ENCODE measurements at regions not wholly inside any gene's neighbourhood (a gene's known extent, or its start where the extent isn't known, plus 50 kb on each side); places are given as distances from the start of the nearest gene placed in this dataset.

DNA sequence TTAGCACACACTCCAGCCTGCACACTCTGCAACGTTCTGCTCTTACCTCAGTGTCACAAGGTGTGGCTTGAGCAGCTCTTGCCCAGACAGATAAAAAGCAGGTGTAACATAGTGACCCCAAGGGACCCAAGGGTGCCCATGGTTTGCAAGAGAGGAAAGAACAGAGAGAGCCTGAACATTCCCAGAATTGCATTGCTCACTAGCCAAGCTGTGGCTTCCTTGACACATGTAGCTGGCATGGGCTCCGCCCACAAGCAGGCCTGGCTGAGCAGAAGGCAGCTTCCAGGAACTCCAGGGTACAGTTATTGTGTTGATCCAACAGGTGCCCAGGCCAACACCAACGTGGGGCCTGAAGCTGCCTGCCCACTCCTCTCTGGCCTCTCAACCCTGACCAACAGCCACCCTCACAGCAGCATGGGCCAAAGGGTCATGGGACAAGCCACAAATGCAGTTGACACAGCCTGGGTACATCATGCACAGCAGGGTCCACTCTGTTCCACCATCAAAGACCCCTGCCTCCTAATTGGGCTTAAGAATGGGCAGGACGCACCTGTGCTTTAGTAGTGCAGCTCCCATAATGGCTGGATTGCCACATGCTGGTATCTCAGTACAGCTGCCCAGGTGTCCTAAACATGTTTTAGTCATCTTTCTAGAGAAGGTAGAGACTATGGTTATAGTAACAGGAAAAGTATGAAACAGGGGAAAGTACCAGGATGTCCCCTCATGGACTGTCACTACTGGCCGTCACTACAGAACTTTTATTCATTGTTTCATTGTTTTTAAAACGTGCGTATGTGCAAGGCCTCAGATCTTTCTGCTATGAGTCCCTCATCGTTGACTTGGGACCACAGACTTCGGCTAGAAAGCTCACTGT, 73.7 kb upstream of the ACSL1 start:
- Histone ChIP-seq H2AFZ (ENCODE audit: low read depth, low read length) (no peak overlapping the region), H3K4me2 (ENCODE audit: low read length) (peak overlapping the region; percentile 49), H4K20me1 (ENCODE audit: insufficient read depth, low read length) (no peaks in the 10 kb centered on the region), H3K4me1 (ENCODE audit: low read length) (peaks cover 50% of the 10 kb centered on the region), H3K27ac (ENCODE audit: low read length) (peak overlapping the region; percentile 30; the same call in 1 of the 2 replicates), H3K79me2 (ENCODE audit: low read length) (no peaks in the 10 kb centered on the region), H3K36me3 (replicated peaks; ENCODE audit: low read depth, low read length) (no peaks in the 10 kb centered on the region), H3K9ac (ENCODE audit: low read length) (no peak overlapping the region), H3K9me3 (ENCODE audit: insufficient read depth, low read length) (no peaks in the 10 kb centered on the region), H3K27me3 (ENCODE audit: low read depth, low read length) (no peaks in the 10 kb centered on the region), H3K4me3 (ENCODE audit: low read length) (peak overlapping the region; percentile 24; the same call in 1 of the 2 replicates)
- TF ChIP-seq, protein P1, sequence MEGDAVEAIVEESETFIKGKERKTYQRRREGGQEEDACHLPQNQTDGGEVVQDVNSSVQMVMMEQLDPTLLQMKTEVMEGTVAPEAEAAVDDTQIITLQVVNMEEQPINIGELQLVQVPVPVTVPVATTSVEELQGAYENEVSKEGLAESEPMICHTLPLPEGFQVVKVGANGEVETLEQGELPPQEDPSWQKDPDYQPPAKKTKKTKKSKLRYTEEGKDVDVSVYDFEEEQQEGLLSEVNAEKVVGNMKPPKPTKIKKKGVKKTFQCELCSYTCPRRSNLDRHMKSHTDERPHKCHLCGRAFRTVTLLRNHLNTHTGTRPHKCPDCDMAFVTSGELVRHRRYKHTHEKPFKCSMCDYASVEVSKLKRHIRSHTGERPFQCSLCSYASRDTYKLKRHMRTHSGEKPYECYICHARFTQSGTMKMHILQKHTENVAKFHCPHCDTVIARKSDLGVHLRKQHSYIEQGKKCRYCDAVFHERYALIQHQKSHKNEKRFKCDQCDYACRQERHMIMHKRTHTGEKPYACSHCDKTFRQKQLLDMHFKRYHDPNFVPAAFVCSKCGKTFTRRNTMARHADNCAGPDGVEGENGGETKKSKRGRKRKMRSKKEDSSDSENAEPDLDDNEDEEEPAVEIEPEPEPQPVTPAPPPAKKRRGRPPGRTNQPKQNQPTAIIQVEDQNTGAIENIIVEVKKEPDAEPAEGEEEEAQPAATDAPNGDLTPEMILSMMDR (IDR thresholded peaks at IDR 0.05; ENCODE audit: low read depth, low read length) = no peak
- TF ChIP-seq EZH2phosphoT487 (IDR thresholded peaks at IDR 0.05; ENCODE audit: low read depth) = no peak

DNA sequence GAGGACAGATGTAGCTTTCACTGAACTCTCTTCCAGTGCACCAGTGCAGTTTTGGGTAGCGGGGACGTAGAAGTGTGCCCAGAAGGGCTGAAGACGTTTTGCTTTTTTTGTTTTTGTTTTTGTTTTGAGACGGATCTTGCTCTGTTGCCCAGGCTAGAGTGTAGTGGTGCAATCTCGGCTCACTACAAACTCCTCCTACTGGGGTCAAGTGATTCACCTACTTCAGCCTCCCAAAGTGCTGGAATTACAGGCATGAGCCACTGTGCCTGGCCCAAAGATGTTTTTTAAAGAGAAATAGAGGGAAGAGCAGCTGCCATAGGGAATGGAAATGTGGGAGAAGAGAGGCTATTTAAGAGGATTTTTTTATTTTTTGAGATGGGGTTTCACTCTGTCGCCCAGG, 74.4 kb upstream of the ACSL1 start:
- no peaks in the 10 kb centered on the region for H4K20me1 ChIP-seq (ENCODE audit: insufficient read depth, low read length)
- no peak overlapping the region for H3K9ac ChIP-seq (ENCODE audit: low read length)
- H3K79me2 ChIP-seq (ENCODE audit: low read length) = no peaks in the 10 kb centered on the region
- peak overlapping the region; percentile 49; the same call in 1 of the 2 replicates for H3K4me2 ChIP-seq (ENCODE audit: low read length)
- no peak overlapping the region for H3K4me3 ChIP-seq (ENCODE audit: low read length)
- H3K27ac ChIP-seq (ENCODE audit: low read length) = no peak overlapping the region; the same call in 1 of the 2 replicates
- H2AFZ ChIP-seq (ENCODE audit: low read depth, low read length) = no peak overlapping the region
- peaks cover 45% of the 10 kb centered on the region for H3K4me1 ChIP-seq (ENCODE audit: low read length)
- H3K27me3 ChIP-seq (ENCODE audit: low read depth, low read length) = no peaks in the 10 kb centered on the region
- TF ChIP-seq, protein P1 (IDR thresholded peaks at IDR 0.05; ENCODE audit: low read depth, low read length) = no peak
- TF ChIP-seq EZH2phosphoT487 (IDR thresholded peaks at IDR 0.05; ENCODE audit: low read depth) = no peak
- H3K36me3 ChIP-seq (replicated peaks; ENCODE audit: low read depth, low read length) = no peaks in the 10 kb centered on the region
- no peaks in the 10 kb centered on the region for H3K9me3 ChIP-seq (ENCODE audit: insufficient read depth, low read length)

DNA sequence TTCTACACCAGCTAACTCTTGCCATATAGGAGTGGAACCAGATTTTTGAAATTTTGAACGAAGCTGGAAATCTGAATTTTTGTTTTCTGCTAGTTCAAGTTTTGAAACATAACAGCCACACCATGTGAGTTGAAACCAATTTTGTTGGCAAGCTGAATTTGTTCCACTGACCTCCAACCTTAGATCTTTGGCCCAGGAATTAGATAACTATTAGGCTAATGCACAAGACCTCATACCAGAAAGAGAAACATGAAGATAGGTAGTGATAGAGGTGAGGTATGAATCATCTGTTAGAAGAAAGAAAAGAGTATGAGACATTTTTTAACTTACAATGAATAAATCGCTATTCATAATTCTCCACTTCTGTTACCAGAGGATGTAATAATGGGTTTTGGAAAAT, 76.8 kb upstream of the ACSL1 start:
- Histone ChIP-seq H3K9ac (ENCODE audit: low read length) (no peak overlapping the region), H3K4me3 (ENCODE audit: low read length) (no peak overlapping the region), H3K79me2 (ENCODE audit: low read length) (no peaks in the 10 kb centered on the region), H3K27ac (ENCODE audit: low read length) (no peak overlapping the region), H2AFZ (ENCODE audit: low read depth, low read length) (no peak overlapping the region), H3K36me3 (replicated peaks; ENCODE audit: low read depth, low read length) (no peaks in the 10 kb centered on the region), H3K4me1 (ENCODE audit: low read length) (peaks cover 36% of the 10 kb centered on the region), H3K4me2 (ENCODE audit: low read length) (no peak overlapping the region), H3K9me3 (ENCODE audit: insufficient read depth, low read length) (no peaks in the 10 kb centered on the region), H3K27me3 (ENCODE audit: low read depth, low read length) (no peaks in the 10 kb centered on the region), H4K20me1 (ENCODE audit: insufficient read depth, low read length) (no peaks in the 10 kb centered on the region)
- no peak for TF ChIP-seq EZH2phosphoT487 (IDR thresholded peaks at IDR 0.05; ENCODE audit: low read depth)
- TF ChIP-seq, protein P1 (IDR thresholded peaks at IDR 0.05; ENCODE audit: low read depth, low read length) = no peak

DNA sequence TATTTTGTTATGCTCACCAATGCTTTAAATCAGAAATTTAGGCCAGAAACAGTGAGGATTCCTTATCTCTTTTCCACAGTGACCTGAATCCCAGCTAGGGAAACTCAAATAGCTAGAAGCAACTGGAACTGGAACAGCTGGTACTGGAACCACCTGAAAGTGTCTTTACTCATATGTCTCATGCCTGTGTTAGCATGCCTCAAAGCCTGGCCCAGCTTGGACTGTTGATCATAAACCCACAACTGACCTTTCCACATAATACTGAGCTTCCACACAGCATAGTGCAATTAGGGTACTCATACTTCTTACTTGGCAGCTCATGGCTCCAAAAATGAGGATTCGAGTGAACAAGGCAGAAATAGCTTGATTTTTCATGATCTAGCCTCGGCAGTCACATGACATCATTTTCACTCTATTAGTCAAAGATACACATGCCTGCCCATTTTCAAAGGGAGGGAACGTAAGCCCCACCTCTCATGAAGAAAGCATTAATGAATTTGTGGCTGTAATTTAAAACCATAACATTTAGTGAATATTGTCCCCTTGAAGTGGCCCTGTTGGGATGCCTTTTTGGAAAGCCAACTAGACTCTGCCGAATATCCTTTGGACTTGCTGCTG, 80.8 kb upstream of the ACSL1 start:
- H3K4me1 ChIP-seq (ENCODE audit: low read length) = peaks cover 9% of the 10 kb centered on the region
- H4K20me1 ChIP-seq (ENCODE audit: insufficient read depth, low read length) = no peaks in the 10 kb centered on the region
- no peak overlapping the region for H2AFZ ChIP-seq (ENCODE audit: low read depth, low read length)
- H3K9me3 ChIP-seq (ENCODE audit: insufficient read depth, low read length) = no peaks in the 10 kb centered on the region
- H3K36me3 ChIP-seq (replicated peaks; ENCODE audit: low read depth, low read length) = no peaks in the 10 kb centered on the region
- no peak overlapping the region for H3K4me3 ChIP-seq (ENCODE audit: low read length)
- H3K9ac ChIP-seq (ENCODE audit: low read length) = no peak overlapping the region
- peak overlapping the region; percentile 34; the same call in 1 of the 2 replicates for H3K4me2 ChIP-seq (ENCODE audit: low read length)
- H3K27ac ChIP-seq (ENCODE audit: low read length) = no peak overlapping the region
- no peaks in the 10 kb centered on the region for H3K79me2 ChIP-seq (ENCODE audit: low read length)
- no peaks in the 10 kb centered on the region for H3K27me3 ChIP-seq (ENCODE audit: low read depth, low read length)
- no peak for TF ChIP-seq EZH2phosphoT487 (IDR thresholded peaks at IDR 0.05; ENCODE audit: low read depth)
- TF ChIP-seq, protein P1 (IDR thresholded peaks at IDR 0.05; ENCODE audit: low read depth, low read length) = no peak

Data from OCI-LY3 (cell line).